DMS153 (cell line): ENCODE measurements at regions not wholly inside any gene's neighbourhood (a gene's known extent, or its start where the extent isn't known, plus 50 kb on each side); places are given as distances from the start of the nearest gene placed in this dataset.

ENCODE experiments used
- DNase-seq: peaks from one replicate; lab custom pipeline; 2025; lab: John Stamatoyannopoulos, UW

DNA sequence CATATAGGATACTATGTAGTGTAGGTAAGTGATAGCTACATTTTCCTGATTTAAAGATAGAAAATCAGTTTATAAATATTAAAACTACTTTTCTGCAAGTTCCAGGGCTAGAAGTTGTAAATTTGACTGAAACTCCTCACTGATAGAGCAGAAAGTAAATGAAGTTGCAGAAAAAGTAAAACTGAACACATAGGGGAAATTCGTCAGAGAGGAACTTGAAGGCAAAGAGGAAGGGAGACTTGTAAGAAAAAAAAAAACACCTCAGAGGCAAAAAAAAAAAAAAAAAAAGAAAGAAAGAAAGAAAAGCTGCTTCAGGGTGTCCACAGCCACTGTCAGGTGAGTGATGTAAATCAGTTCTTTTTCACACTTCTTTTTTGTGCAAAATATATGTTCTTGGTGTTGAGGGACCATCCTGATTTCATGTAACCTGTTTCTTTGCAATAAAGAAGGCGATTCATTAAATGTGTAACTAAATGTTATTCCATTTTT lies 336.2 kb upstream of the ZNF462 start:
- DNase-seq: no peak

DNA sequence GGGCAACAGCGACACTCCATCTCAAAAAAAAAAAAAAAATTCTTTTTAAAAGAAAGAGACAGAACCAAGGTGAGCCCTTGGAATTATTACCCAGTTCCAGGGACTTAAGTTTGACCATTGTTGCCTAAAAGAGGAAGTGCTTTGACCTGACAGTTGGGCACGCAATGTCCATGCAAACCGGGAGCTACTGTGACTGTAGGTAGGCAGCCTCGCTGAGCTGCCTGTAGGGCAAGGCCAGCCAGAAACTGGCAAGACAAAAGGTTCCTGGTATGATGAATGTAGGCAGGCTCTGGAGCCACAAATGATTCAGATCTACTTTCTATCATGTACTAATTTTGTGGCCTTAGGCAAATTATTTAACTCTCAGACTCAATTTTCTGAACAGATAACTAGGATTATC lies 334.8 kb upstream of the ZNF462 start:
- no peak for DNase-seq

DNA sequence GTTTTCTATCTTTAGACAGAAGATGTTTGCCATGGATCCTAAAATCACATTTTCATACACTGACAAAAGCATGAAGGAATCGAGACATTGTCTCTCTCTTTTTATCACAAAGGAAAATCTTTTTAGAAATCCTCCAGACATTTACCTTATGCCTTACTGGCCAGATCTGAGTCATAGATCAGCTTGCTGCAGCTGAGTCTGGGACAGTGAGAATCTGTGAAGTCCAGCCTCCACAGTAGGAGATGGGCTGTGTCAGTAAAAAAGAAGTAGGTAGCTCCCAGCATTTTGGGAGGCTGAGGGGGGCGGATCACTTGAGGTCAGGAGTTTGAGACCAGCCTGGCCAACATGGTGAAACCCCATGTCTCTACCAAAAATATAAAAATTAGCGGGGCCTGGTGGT lies 333.4 kb upstream of the ZNF462 start:
- DNase-seq: no peak

DNA sequence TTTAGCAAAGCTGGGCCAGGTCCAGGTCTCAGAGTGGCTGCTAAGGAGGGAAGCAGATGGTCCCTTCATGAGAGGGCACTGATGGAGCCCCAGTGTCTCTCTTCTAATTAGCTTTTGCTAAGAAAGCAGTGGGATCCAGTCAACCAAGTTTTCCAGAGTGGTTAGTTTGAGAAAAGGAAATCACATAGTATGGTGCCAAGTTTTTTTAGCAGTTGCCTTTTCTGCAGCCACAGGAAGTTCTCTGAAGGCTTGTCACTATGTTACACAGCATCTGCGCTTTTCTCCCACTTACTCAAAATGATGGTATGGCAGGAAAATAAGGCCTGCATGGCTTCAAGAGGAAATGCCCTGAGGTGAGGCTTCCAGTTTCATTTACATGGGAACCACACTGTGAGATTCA lies 331.5 kb upstream of the ZNF462 start:
- no peak for DNase-seq

DNA sequence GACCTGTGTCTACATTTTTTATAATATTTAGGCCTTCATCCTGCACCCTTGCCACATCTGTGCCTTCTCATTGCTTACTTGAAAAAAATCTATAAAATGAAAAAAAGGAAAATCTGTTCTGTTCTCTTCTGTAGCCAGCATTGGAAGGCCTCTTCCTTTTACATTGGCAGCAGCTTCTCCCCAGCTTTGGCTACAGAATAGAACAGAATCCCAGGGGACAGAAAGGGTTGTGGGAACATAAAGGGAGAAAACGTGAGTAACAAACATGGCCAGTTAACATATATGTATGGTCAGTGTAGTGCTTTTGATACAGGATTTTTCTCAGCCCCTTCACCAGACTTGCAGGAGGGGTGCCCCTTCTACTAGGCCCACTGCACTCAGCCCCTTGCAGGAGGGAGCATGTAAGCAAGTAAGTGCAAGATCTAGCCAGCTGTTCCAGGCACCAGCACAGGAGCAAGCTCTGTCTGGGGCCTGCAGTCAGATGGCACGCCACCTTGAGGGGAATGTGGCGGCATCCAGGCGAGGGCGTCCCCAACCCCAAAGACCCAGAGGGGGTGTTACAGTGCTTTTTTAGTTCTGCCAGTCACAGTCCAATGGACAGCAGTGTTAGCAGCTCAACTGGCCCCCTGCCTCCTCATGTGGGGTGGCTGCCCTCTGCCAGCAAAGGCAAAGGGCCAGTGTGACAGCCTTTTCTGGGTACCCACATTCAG lies 330.5 kb upstream of the ZNF462 start:
- DNase-seq: no peak

DNA sequence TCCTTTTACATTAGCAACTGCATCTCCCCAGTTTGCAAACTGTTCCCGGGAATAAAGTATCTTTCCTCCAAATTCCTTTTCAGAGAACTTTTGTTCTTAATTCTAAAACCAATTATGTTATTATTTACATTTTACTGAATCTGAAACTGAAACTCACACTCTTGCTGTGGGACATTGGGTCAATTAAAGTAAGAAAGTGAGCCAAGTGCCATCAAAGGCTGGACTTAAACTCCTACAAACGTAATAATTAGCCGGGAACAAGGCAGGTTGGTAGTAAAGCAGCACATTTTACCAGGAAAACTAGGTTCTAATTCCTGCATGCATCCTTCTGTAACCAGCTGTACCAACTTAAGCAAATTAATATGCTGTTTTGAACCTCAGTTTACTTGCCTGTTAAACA lies 328.2 kb upstream of the ZNF462 start:
- no peak for DNase-seq

DNA sequence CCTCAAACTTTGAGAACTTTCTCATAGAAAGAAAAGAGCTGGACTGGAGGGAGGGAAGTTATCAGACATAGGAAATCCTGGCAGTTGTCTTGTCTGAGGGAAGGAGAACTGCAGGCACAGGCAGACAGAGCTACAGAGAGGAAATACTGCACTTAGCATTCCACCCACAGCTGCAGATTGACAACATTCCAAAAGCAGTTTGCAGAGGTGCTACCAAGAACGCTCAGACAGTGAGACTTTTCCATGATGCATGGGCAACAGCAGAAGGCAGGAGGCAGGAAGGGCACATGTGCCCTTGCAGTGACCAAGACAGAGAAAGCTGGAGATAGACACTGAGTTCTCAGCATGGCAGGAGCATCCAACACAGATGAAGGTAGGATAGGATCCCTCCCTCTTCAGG lies 327.5 kb upstream of the ZNF462 start:
- no peak for DNase-seq

DNA sequence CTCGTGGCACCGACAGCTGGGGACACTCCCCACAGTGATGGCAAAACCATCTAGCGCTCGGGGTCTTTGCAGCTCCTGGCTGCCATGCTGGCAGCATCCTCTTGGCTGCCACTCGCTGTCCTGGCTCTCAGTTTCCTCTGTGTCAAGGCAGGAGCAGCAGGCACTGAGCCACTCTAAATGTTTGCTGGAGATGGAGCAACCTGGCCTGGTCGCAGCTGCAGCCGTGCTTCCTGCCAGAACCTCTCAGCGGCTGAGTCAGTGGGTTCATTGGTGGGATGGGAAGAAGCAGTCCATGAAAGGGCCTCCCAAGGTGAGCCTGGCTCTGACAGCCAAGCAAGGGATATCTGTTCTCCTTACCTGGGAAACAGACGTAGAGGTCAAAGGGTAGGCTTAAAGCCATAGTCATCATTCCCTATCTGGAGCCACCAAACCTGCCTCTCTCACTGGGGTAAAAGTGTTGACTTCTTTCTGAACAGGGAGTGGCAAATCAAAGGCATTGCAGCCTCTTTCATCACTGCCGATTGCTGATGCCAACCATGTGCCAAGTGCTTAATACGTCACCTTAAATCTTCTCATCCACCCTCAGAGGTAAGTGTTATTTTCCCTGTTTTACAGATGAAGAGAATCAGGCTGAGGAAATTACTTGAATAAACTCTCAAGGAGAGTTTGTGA lies 304.8 kb upstream of the ZNF462 start:
- DNase-seq: no peak

DNA sequence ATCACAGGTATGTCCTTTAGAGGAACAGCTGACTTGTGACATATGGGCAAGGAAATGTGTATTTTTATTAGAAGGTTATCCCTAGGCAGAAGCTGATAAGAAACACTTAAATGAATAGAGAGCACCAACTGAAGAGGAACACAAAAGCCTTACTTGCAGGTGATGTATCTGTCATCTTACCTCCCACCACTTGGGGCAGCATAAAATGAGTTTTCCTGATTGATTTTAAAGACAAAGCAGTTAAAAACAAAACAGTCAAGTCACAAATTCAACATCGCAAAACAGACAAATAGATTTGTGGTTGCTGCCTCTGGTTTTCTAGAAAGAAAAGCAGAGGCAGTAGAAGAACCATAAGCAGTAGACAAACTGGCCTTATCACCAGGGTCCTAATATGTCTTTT lies 302.4 kb upstream of the ZNF462 start:
- no peak for DNase-seq

DNA sequence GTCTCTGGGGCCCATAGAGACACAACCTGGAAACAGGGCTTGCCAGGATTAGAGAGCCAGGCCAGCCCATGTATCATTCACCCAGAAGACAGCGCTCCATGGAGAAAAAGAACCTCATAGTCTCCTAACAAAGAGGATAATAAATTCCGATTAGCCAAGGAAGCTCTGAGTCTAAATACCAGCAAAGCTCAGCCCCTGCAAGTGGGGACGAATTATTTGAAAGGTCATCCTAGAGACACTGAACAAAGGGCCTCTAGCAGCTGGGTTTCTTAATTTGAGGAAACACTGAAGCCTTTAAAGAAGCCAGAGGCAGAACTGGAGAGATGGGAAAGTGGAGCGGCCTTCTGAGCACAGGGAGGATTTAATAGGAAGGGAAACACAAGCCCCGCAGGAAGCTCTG lies 287.1 kb upstream of the ZNF462 start:
- no peak for DNase-seq

DNA sequence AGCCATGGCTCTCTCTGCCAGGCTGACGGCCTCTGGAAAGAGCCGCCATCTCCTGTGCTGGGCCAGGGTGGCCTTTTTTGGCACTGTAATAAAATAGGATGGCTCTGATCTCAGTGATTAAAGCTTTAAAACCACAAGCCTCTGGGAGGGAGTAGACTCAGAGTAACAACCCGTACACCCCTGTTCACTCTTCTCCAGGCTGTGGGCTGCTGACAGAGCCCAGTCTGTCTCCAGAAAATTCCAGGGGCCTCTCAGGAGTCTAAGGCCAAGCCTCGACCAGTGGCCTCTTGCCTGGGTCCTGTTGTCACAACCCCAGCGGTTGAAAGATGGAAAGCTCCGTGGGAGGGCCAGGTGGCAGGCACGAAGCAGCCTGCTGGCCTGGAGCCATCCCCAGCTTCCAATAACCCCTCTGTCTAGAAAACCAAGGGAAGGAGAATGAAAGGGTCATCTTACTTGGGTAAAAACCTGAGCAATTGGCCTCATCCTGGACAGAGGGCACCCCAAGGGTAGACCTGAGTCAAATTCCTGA lies 286.7 kb upstream of the ZNF462 start:
- DNase-seq: no peak

DNA sequence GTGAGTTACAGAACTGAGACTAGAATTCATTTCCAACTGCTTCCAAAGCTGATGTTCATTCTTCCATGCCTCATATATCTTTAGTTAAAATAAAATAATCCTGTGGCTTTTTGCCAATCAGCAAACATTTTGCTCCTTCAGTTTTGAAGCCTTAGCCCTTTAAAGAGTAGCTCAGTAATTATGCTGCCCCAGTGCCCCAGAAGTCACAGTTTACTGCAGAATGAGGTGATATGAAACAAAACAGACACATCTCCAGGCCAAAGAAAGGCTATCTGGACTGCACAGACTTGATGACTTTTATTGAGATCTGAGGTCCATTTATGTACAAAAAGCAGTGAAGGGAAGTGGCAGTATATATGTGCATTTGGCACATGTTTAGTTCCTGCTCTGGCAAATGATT lies 285.8 kb upstream of the ZNF462 start:
- DNase-seq: no peak

DNA sequence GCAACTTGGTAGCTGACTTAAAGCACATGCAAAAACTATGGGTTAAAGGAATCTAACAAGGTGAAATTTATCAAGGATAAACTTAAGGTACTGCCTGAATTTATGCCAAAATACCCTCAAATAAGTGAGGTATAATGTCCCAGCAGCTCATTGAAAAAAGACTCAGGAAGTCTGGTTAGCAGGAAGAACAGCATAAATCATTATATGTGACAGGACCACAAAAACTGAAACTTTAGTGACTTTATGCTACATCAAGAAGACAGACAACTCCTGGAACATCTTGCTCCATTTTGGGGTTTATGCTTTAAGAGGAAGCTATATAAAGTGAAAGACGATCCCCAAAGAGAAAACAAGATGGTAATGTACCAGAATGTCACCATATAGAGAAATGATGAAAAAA lies 282.4 kb upstream of the ZNF462 start:
- no peak for DNase-seq

DNA sequence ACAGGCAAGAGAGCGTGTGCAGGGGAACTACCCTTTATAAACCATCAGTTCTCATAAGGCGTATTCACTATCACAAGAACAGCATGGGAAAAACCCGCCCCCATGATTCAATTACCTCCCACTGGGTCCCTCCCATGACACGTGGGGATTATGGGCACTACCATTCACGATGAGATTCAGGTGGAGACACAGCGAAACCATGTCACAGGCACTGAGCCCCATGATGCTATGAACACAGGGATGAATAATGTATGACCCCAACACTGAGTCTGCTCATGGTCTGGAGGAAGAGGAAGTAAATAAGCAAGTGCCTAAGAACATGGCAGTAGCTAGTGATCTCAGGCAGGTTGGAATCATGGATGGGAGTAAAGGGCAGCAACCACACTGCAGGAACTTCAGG lies 281.0 kb upstream of the ZNF462 start:
- no peak for DNase-seq

DNA sequence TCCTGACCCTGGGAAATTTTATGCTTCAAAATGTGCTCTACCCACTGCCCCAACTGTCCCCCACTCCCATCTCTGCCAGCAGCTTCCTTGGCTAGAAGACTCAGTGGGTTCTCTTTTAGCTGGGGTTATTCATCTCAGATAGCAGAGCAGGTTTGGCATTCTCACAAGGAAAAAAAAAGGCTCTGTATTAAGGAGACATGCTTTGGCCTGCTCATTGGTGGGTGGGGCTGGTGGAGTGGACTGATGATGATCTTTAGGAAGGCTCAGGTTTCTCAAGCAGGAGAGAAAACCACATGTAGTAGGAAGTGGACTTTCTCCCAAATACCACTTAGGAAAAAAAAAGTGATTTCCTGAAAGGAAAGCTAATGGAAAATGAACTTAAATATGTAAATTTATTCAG lies 279.2 kb upstream of the ZNF462 start:
- DNase-seq: no peak

DNA sequence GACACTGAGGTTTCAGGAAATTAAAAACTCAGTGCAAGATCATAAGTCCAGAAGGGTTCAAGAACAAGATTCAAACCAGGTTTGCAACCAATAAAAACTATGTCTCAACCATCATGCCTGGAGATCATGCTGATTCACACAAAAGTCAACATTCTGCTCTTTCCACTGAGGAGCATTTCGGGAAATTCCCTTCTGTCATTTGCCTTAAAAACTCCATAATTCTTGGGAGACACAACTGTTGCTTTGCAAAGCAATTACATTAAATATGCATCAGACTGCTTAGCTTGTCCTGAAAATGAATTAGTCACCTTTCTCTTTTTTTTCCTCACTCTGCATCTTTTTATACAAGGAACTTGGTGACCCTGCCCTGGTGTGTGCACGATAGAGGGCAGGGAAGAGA lies 275.9 kb upstream of the ZNF462 start:
- DNase-seq: no peak

DNA sequence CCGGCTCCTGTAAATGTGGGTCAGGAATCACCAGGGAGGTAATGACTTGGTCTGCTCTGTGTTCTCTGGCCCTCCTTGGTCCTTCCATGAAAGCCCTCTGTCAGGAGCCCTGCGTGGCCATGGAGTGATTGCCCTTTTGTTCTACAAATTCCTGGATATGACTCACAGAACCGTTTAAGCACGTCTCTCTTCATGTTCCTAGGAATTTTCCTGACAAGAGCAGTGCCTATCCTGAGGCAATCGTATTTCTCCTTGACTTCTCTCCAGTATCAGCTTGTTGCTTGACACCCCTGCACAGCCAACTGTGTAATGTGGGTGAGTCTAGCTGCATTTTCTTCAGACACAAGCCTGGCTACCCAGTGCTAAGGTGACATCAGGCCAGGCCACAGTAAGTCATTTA lies 274.3 kb upstream of the ZNF462 start:
- no peak for DNase-seq

DNA sequence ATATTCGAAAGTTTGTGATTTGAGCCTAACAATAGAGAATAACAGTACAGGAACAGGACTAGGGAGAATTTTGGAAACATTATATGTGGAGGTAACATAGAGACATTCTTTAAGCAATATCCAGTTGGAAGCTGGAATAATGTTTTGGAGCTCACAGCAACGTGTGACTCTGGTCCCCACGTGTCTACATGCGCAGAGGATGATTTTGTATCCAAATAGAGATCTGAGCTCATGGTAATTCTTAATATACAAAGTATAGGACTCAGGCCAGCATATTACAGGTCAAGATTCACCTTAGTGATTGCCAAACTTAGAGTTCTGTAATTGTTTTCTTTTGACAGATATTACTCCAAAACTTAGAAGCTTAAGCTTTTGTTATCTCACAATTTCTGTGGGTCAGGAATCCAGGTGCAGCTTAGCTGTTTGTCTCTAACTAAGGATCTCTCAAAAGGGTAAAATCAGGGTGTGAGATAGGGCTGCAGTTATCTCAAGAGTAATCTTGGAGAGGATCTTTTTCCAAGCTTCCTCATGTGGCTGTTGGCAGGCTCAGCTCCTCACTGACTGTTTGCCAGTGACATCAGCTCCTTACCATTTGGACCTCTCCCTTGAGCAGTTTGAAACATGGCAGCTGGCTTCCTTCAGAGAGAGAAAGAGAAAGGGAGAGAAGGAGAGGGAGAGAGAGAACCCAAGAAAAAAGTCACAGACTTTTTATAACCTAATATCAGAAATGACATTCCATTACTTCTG lies 272.0 kb upstream of the ZNF462 start:
- no peak for DNase-seq

DNA sequence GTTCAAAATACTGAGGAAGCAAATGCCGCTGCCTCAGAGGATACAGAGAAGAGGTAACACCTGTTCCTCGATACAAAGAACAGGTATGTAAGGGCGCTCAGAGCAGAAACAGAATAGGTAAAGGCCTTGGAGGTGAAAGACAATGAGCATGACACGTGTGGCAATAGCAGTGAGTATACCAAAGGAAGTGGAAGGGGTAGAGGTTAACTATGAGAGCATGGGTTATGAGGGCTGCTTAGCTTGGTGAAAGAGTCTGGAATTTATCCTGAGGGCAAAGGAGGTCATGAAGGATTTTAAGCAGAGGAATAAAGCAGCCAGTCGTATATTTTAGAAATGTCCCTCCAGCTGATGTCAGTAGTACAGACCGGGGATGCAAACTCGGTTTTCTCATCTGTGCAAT lies 269.8 kb upstream of the ZNF462 start:
- no peak for DNase-seq

DNA sequence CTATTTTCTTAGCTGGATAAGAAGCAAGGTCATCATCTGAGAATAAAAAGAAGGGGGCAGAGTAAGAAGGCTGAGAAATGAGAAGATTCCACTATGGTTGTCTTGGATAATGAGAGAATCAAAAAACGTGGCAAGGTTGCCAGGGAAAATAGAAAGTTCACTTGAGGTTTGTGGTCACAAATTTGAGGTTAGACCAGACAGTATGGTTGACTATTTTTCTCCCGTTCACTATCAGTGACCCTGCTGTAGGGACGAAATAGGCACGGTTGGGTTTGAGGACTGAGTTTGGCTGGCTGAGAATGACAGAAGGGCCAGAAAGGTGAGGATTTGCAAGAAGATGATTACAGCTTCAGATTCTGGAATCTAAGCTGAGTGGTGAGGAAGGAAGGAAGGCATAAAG lies 266.0 kb upstream of the ZNF462 start:
- no peak for DNase-seq

DNA sequence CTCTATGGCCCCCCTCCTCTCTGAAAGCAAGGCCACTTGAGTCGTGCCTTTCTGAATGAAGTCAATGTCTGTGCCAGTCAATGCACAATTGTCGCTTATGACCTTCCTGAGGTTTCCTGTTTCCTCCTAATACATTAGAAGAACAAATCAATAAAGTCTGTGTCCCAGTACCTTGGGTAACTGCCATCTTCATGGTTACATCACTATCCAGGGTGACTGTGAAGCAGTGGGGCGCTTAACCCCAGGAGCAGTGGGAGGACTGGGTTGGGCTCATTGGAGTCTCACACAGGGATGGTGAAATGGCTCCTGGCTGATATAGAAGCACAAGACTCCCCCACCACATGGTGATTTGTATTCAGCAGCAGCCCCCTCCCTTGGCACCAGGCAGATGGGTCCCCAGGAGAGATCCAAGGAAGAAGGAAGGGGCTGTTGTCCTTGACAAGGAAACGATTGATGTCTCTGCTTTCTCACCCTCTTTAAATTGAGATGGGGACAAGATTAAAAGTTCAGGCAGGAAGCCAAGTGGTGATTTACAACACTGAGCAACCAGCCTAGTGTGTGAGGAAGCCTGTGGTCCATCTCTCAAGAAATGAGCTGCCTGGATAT lies 261.9 kb upstream of the ZNF462 start:
- DNase-seq: no peak

DNA sequence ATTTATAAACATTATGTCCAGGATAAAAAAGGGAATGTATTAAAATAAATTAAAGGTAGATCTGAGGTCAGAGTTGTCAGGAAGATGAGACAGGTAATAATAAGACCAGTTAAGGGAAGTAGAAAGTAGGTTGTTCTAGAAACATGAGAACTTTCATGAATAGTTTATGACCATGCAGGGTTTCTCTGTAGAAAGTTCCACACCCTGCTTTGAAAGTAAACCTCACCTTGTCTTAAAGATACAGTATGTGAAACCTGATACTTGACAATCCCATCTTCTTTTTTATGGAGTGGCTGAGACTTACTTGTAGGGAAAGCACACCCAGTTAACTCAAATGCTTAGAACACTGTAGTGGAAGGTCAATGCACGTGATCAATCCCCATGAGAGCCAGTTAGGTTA lies 260.6 kb upstream of the ZNF462 start:
- no peak for DNase-seq
